CD4-positive, alpha-beta T cell treated with Interleukin-4 for 1 hour (primary cell): ENCODE measurements at regions not wholly inside any gene's neighbourhood (a gene's known extent, or its start where the extent isn't known, plus 50 kb on each side); places are given as distances from the start of the nearest gene placed in this dataset.
"Not testable (repeated sequence)": the region's sequence is repeated elsewhere in the genome, so short reads cannot be mapped to it uniquely, and the experiment has no call there.

Source experiments
- DNase-seq, 2 donors: peaks; one replicate each; pipeline ENCODE4 v3.0.0-alpha.2; 2020 to 2022

GRCh38 chr3:198149904-198150303 lies 189.9 kb downstream of the LMLN start:
- DNase-seq, result peak in 1 of 2 donors; percentile 5

GRCh38 chr3:198151867-198152266 lies 191.8 kb downstream of the LMLN start:
- not testable (repeated sequence) for DNase-seq

- DNase-seq, result not testable (repeated sequence)
These were observed 195.8 kb downstream of the LMLN start for GRCh38 chr3:198155771-198156170.

- not testable (repeated sequence) for DNase-seq
These were observed 197.3 kb downstream of the LMLN start for GRCh38 chr3:198157231-198157868.

- DNase-seq, result not testable (repeated sequence)
These were observed 198.0 kb downstream of the LMLN start for GRCh38 chr3:198158007-198158406.

GRCh38 chr3:198167339-198168039 lies 207.5 kb downstream of the LMLN start:
- DNase-seq, result peak; percentile 44 to 75

- not testable (repeated sequence) for DNase-seq
These were observed 210.8 kb downstream of the LMLN start for GRCh38 chr3:198170781-198171180.

- DNase-seq, result not testable (repeated sequence)
These were observed 213.1 kb downstream of the LMLN start for GRCh38 chr3:198173080-198173479.

GRCh38 chr3:198173929-198174574 lies 214.0 kb downstream of the LMLN start:
- not testable (repeated sequence) for DNase-seq
